ENCODE measurements at regions not wholly inside any gene's neighbourhood (a gene's known extent, or its start where the extent isn't known, plus 50 kb on each side); places are given as distances from the start of the nearest gene placed in this dataset.

DNA sequence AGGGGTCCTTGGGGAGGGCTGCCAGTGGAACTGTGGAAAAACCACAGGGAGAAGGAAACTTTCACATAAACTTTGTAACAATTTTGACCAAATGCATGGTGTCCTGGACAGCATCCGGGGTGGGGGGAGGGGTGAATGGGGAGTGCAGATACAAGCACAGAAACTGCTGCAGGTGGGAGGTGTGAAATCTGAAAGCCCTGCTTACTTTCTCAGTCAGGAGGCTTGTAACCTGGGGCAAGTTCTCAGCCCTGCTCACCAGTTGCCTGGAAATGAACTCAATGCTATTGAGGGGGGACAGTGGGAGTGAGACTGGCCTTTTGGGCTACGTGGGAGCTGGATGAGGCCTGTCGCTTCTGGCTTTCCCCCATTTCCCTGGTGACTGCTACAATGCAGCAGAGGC is 694.5 kb upstream of the ZNF608 start:
- TF ChIP-seq, protein P1, sequence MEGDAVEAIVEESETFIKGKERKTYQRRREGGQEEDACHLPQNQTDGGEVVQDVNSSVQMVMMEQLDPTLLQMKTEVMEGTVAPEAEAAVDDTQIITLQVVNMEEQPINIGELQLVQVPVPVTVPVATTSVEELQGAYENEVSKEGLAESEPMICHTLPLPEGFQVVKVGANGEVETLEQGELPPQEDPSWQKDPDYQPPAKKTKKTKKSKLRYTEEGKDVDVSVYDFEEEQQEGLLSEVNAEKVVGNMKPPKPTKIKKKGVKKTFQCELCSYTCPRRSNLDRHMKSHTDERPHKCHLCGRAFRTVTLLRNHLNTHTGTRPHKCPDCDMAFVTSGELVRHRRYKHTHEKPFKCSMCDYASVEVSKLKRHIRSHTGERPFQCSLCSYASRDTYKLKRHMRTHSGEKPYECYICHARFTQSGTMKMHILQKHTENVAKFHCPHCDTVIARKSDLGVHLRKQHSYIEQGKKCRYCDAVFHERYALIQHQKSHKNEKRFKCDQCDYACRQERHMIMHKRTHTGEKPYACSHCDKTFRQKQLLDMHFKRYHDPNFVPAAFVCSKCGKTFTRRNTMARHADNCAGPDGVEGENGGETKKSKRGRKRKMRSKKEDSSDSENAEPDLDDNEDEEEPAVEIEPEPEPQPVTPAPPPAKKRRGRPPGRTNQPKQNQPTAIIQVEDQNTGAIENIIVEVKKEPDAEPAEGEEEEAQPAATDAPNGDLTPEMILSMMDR (IDR thresholded peaks at IDR 0.05): no peak
- no peak for TF ChIP-seq POLR2A (IDR thresholded peaks at IDR 0.05)

Measured in lower leg skin (tissue), 3 donors.